ENCODE measurements at regions not wholly inside any gene's neighbourhood (a gene's known extent, or its start where the extent isn't known, plus 50 kb on each side); places are given as distances from the start of the nearest gene placed in this dataset.

GRCh38 chr2:67982956-67983355, 79.8 kb downstream of the C1D start:
- TF ChIP-seq CTCF (IDR thresholded peaks at IDR 0.05 in 4 of 5, conservative IDR thresholded peaks at IDR 0.05 in 1 of 5), result no peak
- no peak for TF ChIP-seq POLR2A (IDR thresholded peaks at IDR 0.05)

All from gastrocnemius medialis (tissue), 4 donors.